A673 (cell line): ENCODE measurements at regions not wholly inside any gene's neighbourhood (a gene's known extent, or its start where the extent isn't known, plus 50 kb on each side); places are given as distances from the start of the nearest gene placed in this dataset.

ENCODE experiments used
- CTCF ChIP-seq: fragments of 300-800, 200-600 bp; sonication (generic); conservative IDR thresholded peaks from 2 replicates; pipeline ENCODE4 v1.5.1; 2017; ENCODE audit warnings: low read depth, mild to moderate bottlenecking, antibody characterized with exemption, low read length, moderate library complexity, mixed read lengths
- EZH2 ChIP-seq: fragments of 200-600 bp; sonication (generic); IDR thresholded peaks from 2 replicates; pipeline ENCODE4 v1.6.1; 2017; ENCODE audit warnings: borderline replicate concordance, low read depth, mild to moderate bottlenecking, mixed read lengths, antibody characterized with exemption, low read length; ENCODE audit not compliant: poor library complexity, severe bottlenecking

- TF ChIP-seq CTCF (no peak), EZH2 (no peak)
Observed at GRCh38 chr10:123517426-123517825, 148.7 kb upstream of the GPR26 start.
